Testis (tissue), 2 donors: ENCODE measurements at regions not wholly inside any gene's neighbourhood (a gene's known extent, or its start where the extent isn't known, plus 50 kb on each side); places are given as distances from the start of the nearest gene placed in this dataset.

Source experiments
- DNase-seq: peaks from one replicate; pipeline ENCODE4 v3.0.0-alpha.2; 2019
- H3K27ac ChIP-seq, 2 donors: fragments of 200-600 bp; sonication (generic); one replicate each; pipeline ENCODE4 v1.5.1; 2019
- H3K27me3 ChIP-seq: fragments of 200-600 bp; sonication (generic); one replicate; pipeline ENCODE4 v1.5.1; 2019
- H3K36me3 ChIP-seq: fragments of 200-600 bp; sonication (generic); one replicate; pipeline ENCODE4 v1.5.1; 2017; ENCODE audit warnings: low read depth; ENCODE audit errors: missing control alignments
- H3K4me1 ChIP-seq: fragments of 200-600 bp; sonication (generic); one replicate; pipeline ENCODE4 v1.5.1; 2019
- H3K4me3 ChIP-seq, 2 donors: fragments of 200-600 bp; sonication (generic); one replicate each; pipeline ENCODE4 v1.5.1; 2017 to 2019
- H3K9me3 ChIP-seq: fragments of 200-600 bp; sonication (generic); one replicate; pipeline ENCODE4 v1.5.1; 2017
- POLR2A ChIP-seq: fragments of 450-650 bp; IDR thresholded peaks from one replicate; pipeline ENCODE4 v1.6.1; 2017; ENCODE audit warnings: antibody characterized with exemption, mild to moderate bottlenecking, moderate library complexity
- WGBS, 2 donors: methylation state at CpG; one replicate each; pipeline ENCODE4 v1.1.5; 2018; 5-methylcytosine and 5-hydroxymethylcytosine counted together
- intact Hi-C: fragments of 100-400 bp; cut with DNase I; formaldehyde crosslinking; loops from one replicate; pipeline ENCODE4 v1.15.1; 2023; ENCODE audit warnings: low total_unique reads
- TF ChIP-seq, protein P1 (sequence below), 3 experiments: fragments of 450-650 bp in 2 of 3; fragments of 200-600 bp in 1 of 3; sonication (generic) in 1 of 3; IDR thresholded peaks; one replicate each; pipeline ENCODE4 v1.5.1; 2016 to 2019; ENCODE audit warnings: antibody characterized with exemption in 3 of 3, mild to moderate bottlenecking in 2 of 3, moderate library complexity in 1 of 3

DNA sequence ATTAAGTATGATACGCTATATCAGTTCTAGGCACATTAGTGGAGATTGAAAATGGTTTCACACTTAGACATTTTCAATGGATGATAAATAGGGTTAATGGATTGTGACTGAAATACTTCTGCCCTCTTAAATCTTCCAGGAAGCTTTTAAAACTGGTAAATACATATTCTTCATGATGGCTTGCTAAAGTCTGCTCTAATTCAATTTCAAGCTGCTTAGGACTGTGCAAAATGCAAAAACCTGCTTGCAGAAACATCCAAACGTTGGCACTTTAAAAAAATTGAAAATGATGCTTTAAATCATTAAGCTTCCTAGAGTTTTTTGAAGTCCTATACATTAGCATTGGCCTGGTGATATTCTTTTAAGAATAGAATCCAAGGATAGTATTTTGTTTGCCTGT lies 214.8 kb upstream of the FSHR start:
- no peak for DNase-seq
- Histone ChIP-seq H3K36me3 (no peaks in the 10 kb centered on the region), H3K27ac (no peak overlapping the region), H3K27me3 (no peaks in the 10 kb centered on the region), H3K4me1 (no peaks in the 10 kb centered on the region), H3K9me3 (no peaks in the 10 kb centered on the region), H3K4me3 (no peak overlapping the region)
- TF ChIP-seq POLR2A: no peak
- TF ChIP-seq, protein P1, sequence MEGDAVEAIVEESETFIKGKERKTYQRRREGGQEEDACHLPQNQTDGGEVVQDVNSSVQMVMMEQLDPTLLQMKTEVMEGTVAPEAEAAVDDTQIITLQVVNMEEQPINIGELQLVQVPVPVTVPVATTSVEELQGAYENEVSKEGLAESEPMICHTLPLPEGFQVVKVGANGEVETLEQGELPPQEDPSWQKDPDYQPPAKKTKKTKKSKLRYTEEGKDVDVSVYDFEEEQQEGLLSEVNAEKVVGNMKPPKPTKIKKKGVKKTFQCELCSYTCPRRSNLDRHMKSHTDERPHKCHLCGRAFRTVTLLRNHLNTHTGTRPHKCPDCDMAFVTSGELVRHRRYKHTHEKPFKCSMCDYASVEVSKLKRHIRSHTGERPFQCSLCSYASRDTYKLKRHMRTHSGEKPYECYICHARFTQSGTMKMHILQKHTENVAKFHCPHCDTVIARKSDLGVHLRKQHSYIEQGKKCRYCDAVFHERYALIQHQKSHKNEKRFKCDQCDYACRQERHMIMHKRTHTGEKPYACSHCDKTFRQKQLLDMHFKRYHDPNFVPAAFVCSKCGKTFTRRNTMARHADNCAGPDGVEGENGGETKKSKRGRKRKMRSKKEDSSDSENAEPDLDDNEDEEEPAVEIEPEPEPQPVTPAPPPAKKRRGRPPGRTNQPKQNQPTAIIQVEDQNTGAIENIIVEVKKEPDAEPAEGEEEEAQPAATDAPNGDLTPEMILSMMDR (IDR thresholded peaks at IDR 0.05): no peak
- 58 to 70% methylated on average over 2 of the region's 2 CpGs for WGBS, 2 donors
- intact Hi-C loops: no loop called here

DNA sequence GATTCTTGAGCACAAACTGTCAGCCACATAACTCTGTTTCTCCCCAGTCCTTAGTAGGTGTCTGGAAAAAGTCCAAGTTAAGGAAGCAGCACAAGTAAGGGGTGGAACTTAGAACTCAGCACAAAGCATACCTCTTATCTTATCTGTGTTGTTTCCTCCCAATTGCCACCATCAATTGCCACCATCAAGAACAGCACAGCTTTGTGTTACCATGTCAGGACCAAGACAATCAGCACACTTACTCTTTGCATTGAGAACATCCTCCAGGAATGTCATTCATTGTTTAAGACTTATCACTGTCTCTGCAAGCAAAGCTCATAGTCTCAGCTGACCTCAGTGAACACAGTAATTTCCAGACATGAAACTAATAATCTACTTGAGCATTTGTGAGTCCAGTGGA lies 212.7 kb upstream of the FSHR start:
- TF ChIP-seq, protein P1 (IDR thresholded peaks at IDR 0.05): no peak
- Histone ChIP-seq H3K4me1 (no peaks in the 10 kb centered on the region), H3K36me3 (no peaks in the 10 kb centered on the region), H3K4me3 (no peak overlapping the region), H3K9me3 (no peaks in the 10 kb centered on the region), H3K27ac (no peak overlapping the region), H3K27me3 (no peaks in the 10 kb centered on the region)
- no peak for DNase-seq
- intact Hi-C loops: no loop called here

DNA sequence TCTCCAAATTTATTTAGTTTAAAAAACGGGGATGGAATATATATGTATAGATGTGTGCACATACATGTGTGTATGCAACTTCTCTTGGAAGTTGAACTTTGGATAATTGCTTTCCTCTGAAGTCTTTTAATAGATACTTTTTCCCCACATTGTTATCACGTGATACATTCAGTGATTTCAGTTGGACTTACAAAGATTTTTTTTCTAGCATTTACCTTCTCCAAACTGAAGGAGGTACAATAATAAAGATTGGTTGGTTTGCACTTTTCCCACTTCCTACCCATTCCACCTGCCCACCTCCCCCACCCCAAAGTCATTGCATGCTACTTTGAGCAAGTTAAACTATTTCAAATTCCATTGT lies 206.1 kb upstream of the FSHR start:
- no peaks in the 10 kb centered on the region for H3K9me3 ChIP-seq
- intact Hi-C loops: no loop called here
- DNase-seq: no peak
- no peaks in the 10 kb centered on the region for H3K27me3 ChIP-seq
- H3K36me3 ChIP-seq: no peaks in the 10 kb centered on the region
- no peak overlapping the region for H3K27ac ChIP-seq
- no peaks in the 10 kb centered on the region for H3K4me1 ChIP-seq
- whole genome bisulfite sequencing, 2 donors: 37 to 38% methylated on average over 2 of the region's 2 CpGs
- no peak for TF ChIP-seq POLR2A
- TF ChIP-seq, protein P1 (IDR thresholded peaks at IDR 0.05): no peak
- no peak overlapping the region for H3K4me3 ChIP-seq

DNA sequence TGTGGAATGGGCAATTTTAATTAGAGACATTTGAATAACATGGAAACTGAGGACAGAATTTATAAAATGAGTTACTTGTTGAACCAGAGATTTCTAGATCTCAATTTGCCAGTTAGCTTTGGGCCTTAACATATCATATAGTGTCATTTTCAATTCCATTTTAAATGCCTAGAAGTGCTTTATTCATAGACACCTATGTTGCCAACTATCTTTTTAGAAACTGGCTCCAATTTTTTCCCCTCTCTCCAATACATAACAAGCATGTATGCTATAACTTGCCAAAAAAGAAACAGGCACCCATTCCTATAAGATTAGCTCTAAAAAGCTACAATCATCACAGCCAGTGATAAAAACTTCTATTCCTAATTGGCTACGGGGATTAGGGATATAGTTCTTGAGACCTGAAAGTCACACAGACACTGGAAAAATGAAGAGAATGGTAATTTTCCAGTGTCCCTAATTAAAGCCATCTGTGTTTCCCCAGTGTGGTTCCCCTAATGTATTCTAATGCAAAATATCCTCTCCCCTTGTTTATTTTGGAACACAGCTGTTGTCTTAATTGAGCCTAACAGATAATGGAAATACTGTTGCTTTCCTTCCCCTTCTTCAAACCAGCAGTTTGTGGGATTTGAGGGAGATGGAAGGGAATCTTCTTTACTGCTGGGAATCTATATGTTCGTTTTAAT lies 205.5 kb upstream of the FSHR start:
- H3K4me3 ChIP-seq: no peak overlapping the region
- intact Hi-C loops: no loop called here
- TF ChIP-seq, protein P1 (IDR thresholded peaks at IDR 0.05): no peak
- no peak for TF ChIP-seq POLR2A
- H3K9me3 ChIP-seq: no peaks in the 10 kb centered on the region
- H3K4me1 ChIP-seq: no peaks in the 10 kb centered on the region
- H3K27ac ChIP-seq: no peak overlapping the region
- WGBS, 2 donors: 42 to 47% methylated on average over 2 of the region's 2 CpGs
- H3K36me3 ChIP-seq: no peaks in the 10 kb centered on the region
- no peak for DNase-seq
- H3K27me3 ChIP-seq: no peaks in the 10 kb centered on the region

DNA sequence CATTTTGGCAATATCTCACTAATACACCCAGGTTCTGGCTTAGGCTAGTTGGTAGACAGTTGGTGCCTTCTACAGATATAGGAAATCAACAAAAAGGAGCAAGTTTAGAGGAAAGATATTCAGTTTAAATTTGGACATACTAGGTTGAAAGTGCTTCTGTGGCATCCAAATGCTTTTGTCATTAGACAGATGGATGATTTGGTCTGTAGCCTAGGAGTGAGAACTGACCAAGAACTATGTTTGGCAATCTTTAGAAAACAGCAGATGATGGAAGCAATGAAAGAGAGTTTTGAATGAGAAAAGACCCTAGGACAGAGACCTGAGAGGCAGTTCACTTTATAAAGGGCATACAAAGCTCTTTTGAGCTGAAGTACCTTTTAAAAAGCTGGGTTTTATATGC lies 201.3 kb upstream of the FSHR start:
- intact Hi-C loops: no loop called here
- Histone ChIP-seq H3K27ac (no peak overlapping the region), H3K9me3 (no peaks in the 10 kb centered on the region), H3K4me3 (no peak overlapping the region), H3K36me3 (no peaks in the 10 kb centered on the region), H3K4me1 (no peaks in the 10 kb centered on the region), H3K27me3 (no peaks in the 10 kb centered on the region)
- TF ChIP-seq, protein P1 (IDR thresholded peaks at IDR 0.05): no peak
- TF ChIP-seq POLR2A: no peak
- no peak for DNase-seq
